ENCODE measurements at regions not wholly inside any gene's neighbourhood (a gene's known extent, or its start where the extent isn't known, plus 50 kb on each side); places are given as distances from the start of the nearest gene placed in this dataset.

- H3K27me3 ChIP-seq (ENCODE audit: control insufficient read depth, insufficient read depth, low read length, poor library complexity, severe bottlenecking), result no peaks in the 10 kb centered on the region
- WGBS, 2 experiments, result 95% methylated on average over 3 of the region's 3 CpGs
- no peaks in the 10 kb centered on the region for H3K36me3 ChIP-seq (ENCODE audit: control insufficient read depth, insufficient read depth, low read length)
- no peaks in the 10 kb centered on the region for H3K9me3 ChIP-seq (ENCODE audit: control insufficient read depth, low read length)
- H3K27ac ChIP-seq (ENCODE audit: insufficient read depth, low read depth, low read length, poor library complexity, severe bottlenecking), result no peak overlapping the region
- no peak overlapping the region for H3K4me3 ChIP-seq (ENCODE audit: insufficient read depth, low read depth, low read length)
- no peaks in the 10 kb centered on the region for H3K4me1 ChIP-seq (ENCODE audit: control insufficient read depth, insufficient read depth, low read length)
These were observed 322.3 kb downstream of the DUSP10 start for GRCh38 chr1:221419513-221420095.

- Histone ChIP-seq H3K4me1 (ENCODE audit: control insufficient read depth, insufficient read depth, low read length) (no peaks in the 10 kb centered on the region), H3K9me3 (ENCODE audit: control insufficient read depth, low read length) (no peaks in the 10 kb centered on the region), H3K27me3 (ENCODE audit: control insufficient read depth, insufficient read depth, low read length, poor library complexity, severe bottlenecking) (no peaks in the 10 kb centered on the region), H3K36me3 (ENCODE audit: control insufficient read depth, insufficient read depth, low read length) (no peaks in the 10 kb centered on the region), H3K4me3 (ENCODE audit: insufficient read depth, low read depth, low read length) (no peak overlapping the region), H3K27ac (ENCODE audit: insufficient read depth, low read depth, low read length, poor library complexity, severe bottlenecking) (no peak overlapping the region)
- WGBS, 2 experiments, result 100% methylated on average over 1 of the region's 1 CpG; no CpG with 5 or more reads in 1 of the 2 experiments
These were observed 312.6 kb downstream of the DUSP10 start for GRCh38 chr1:221429264-221429663.

GRCh38 chr1:221430152-221430960, 311.5 kb downstream of the DUSP10 start:
- 79 to 80% methylated on average over 4 of the region's 4 CpGs for WGBS, 2 experiments
- H3K27ac ChIP-seq (ENCODE audit: insufficient read depth, low read depth, low read length, poor library complexity, severe bottlenecking), result no peak overlapping the region

GRCh38 chr1:221431068-221431651, 310.7 kb downstream of the DUSP10 start:
- no peaks in the 10 kb centered on the region for H3K27me3 ChIP-seq (ENCODE audit: control insufficient read depth, insufficient read depth, low read length, poor library complexity, severe bottlenecking)
- no peaks in the 10 kb centered on the region for H3K4me1 ChIP-seq (ENCODE audit: control insufficient read depth, insufficient read depth, low read length)
- no peak overlapping the region for H3K27ac ChIP-seq (ENCODE audit: insufficient read depth, low read depth, low read length, poor library complexity, severe bottlenecking)
- H3K9me3 ChIP-seq (ENCODE audit: control insufficient read depth, low read length), result no peaks in the 10 kb centered on the region
- no peak overlapping the region for H3K4me3 ChIP-seq (ENCODE audit: insufficient read depth, low read depth, low read length)
- no peaks in the 10 kb centered on the region for H3K36me3 ChIP-seq (ENCODE audit: control insufficient read depth, insufficient read depth, low read length)
- WGBS, 2 experiments, result 70 to 86% methylated on average over 1 to 2 of the region's 2 CpGs

More at GRCh38 chr1:221430152-221430960, 311.5 kb downstream of the DUSP10 start:
- Histone ChIP-seq H3K4me1 (ENCODE audit: control insufficient read depth, insufficient read depth, low read length) (no peaks in the 10 kb centered on the region), H3K4me3 (ENCODE audit: insufficient read depth, low read depth, low read length) (no peak overlapping the region), H3K27me3 (ENCODE audit: control insufficient read depth, insufficient read depth, low read length, poor library complexity, severe bottlenecking) (no peaks in the 10 kb centered on the region), H3K9me3 (ENCODE audit: control insufficient read depth, low read length) (no peaks in the 10 kb centered on the region), H3K36me3 (ENCODE audit: control insufficient read depth, insufficient read depth, low read length) (no peaks in the 10 kb centered on the region)

GRCh38 chr1:221431961-221432360, 309.9 kb downstream of the DUSP10 start:
- Histone ChIP-seq H3K27me3 (ENCODE audit: control insufficient read depth, insufficient read depth, low read length, poor library complexity, severe bottlenecking) (no peaks in the 10 kb centered on the region), H3K4me3 (ENCODE audit: insufficient read depth, low read depth, low read length) (no peak overlapping the region), H3K9me3 (ENCODE audit: control insufficient read depth, low read length) (no peaks in the 10 kb centered on the region), H3K36me3 (ENCODE audit: control insufficient read depth, insufficient read depth, low read length) (no peaks in the 10 kb centered on the region), H3K4me1 (ENCODE audit: control insufficient read depth, insufficient read depth, low read length) (no peaks in the 10 kb centered on the region), H3K27ac (ENCODE audit: insufficient read depth, low read depth, low read length, poor library complexity, severe bottlenecking) (no peak overlapping the region)

- no peaks in the 10 kb centered on the region for H3K27me3 ChIP-seq (ENCODE audit: control insufficient read depth, insufficient read depth, low read length, poor library complexity, severe bottlenecking)
- H3K4me3 ChIP-seq (ENCODE audit: insufficient read depth, low read depth, low read length), result no peak overlapping the region
- H3K36me3 ChIP-seq (ENCODE audit: control insufficient read depth, insufficient read depth, low read length), result no peaks in the 10 kb centered on the region
- H3K9me3 ChIP-seq (ENCODE audit: control insufficient read depth, low read length), result no peaks in the 10 kb centered on the region
- H3K4me1 ChIP-seq (ENCODE audit: control insufficient read depth, insufficient read depth, low read length), result peaks cover 8% of the 10 kb centered on the region
- no peak overlapping the region for H3K27ac ChIP-seq (ENCODE audit: insufficient read depth, low read depth, low read length, poor library complexity, severe bottlenecking)
These were observed 306.4 kb downstream of the DUSP10 start for GRCh38 chr1:221435504-221435904.

GRCh38 chr1:221437171-221437570, 304.7 kb downstream of the DUSP10 start:
- peaks cover 9% of the 10 kb centered on the region for H3K4me1 ChIP-seq (ENCODE audit: control insufficient read depth, insufficient read depth, low read length)
- H3K27ac ChIP-seq (ENCODE audit: insufficient read depth, low read depth, low read length, poor library complexity, severe bottlenecking), result no peak overlapping the region
- H3K36me3 ChIP-seq (ENCODE audit: control insufficient read depth, insufficient read depth, low read length), result no peaks in the 10 kb centered on the region
- no peaks in the 10 kb centered on the region for H3K9me3 ChIP-seq (ENCODE audit: control insufficient read depth, low read length)
- 100% methylated on average over 1 to 2 of the region's 2 CpGs for WGBS, 2 experiments
- no peak overlapping the region for H3K4me3 ChIP-seq (ENCODE audit: insufficient read depth, low read depth, low read length)
- H3K27me3 ChIP-seq (ENCODE audit: control insufficient read depth, insufficient read depth, low read length, poor library complexity, severe bottlenecking), result no peaks in the 10 kb centered on the region

- no peak overlapping the region for H3K4me3 ChIP-seq (ENCODE audit: insufficient read depth, low read depth, low read length)
- H3K4me1 ChIP-seq (ENCODE audit: control insufficient read depth, insufficient read depth, low read length), result peaks cover 9% of the 10 kb centered on the region
- H3K9me3 ChIP-seq (ENCODE audit: control insufficient read depth, low read length), result no peaks in the 10 kb centered on the region
- no peaks in the 10 kb centered on the region for H3K36me3 ChIP-seq (ENCODE audit: control insufficient read depth, insufficient read depth, low read length)
- no peak overlapping the region for H3K27ac ChIP-seq (ENCODE audit: insufficient read depth, low read depth, low read length, poor library complexity, severe bottlenecking)
- H3K27me3 ChIP-seq (ENCODE audit: control insufficient read depth, insufficient read depth, low read length, poor library complexity, severe bottlenecking), result no peaks in the 10 kb centered on the region
- 93 to 98% methylated on average over 4 of the region's 5 CpGs for WGBS, 2 experiments
These were observed 304.0 kb downstream of the DUSP10 start for GRCh38 chr1:221437926-221438325.

GRCh38 chr1:221439008-221439746, 302.7 kb downstream of the DUSP10 start:
- H3K36me3 ChIP-seq (ENCODE audit: control insufficient read depth, insufficient read depth, low read length), result no peaks in the 10 kb centered on the region
- no peak overlapping the region for H3K27ac ChIP-seq (ENCODE audit: insufficient read depth, low read depth, low read length, poor library complexity, severe bottlenecking)
- no peak overlapping the region for H3K4me3 ChIP-seq (ENCODE audit: insufficient read depth, low read depth, low read length)
- H3K4me1 ChIP-seq (ENCODE audit: control insufficient read depth, insufficient read depth, low read length), result peaks cover 9% of the 10 kb centered on the region
- no peaks in the 10 kb centered on the region for H3K9me3 ChIP-seq (ENCODE audit: control insufficient read depth, low read length)
- H3K27me3 ChIP-seq (ENCODE audit: control insufficient read depth, insufficient read depth, low read length, poor library complexity, severe bottlenecking), result no peaks in the 10 kb centered on the region
- WGBS, 2 experiments, result 82 to 93% methylated on average over 2 to 4 of the region's 4 CpGs
